H9 (cell line): ENCODE measurements at regions not wholly inside any gene's neighbourhood (a gene's known extent, or its start where the extent isn't known, plus 50 kb on each side); places are given as distances from the start of the nearest gene placed in this dataset.

Source experiments
- DNase-seq: peaks from one replicate; pipeline ENCODE4 v3.0.0-alpha.2; 2017
- H2AFZ ChIP-seq: one replicate; pipeline ENCODE4 v1.6.1; 2013; ENCODE audit warnings: mild to moderate bottlenecking, low read length, control low read depth, moderate library complexity
- H2AK5ac ChIP-seq: 2 replicates; pipeline ENCODE4 v1.6.1; 2013; ENCODE audit warnings: low read length, control low read depth, mixed read lengths; ENCODE audit not compliant: insufficient read length
- H2BK120ac ChIP-seq: one replicate; pipeline ENCODE4 v1.6.1; 2013; ENCODE audit warnings: low read depth, mild to moderate bottlenecking, low read length, control low read depth, inconsistent platforms; ENCODE audit not compliant: poor library complexity, severe bottlenecking
- H2BK12ac ChIP-seq: 2 replicates; pipeline ENCODE4 v1.6.1; 2013; ENCODE audit warnings: low read length, control low read depth, mixed read lengths, low read depth; ENCODE audit not compliant: insufficient read length
- H2BK15ac ChIP-seq: 2 replicates; pipeline ENCODE4 v1.6.1; 2013; ENCODE audit warnings: low read depth, low read length, control low read depth
- H2BK20ac ChIP-seq: one replicate; pipeline ENCODE4 v1.6.1; 2013; ENCODE audit warnings: low read depth, mild to moderate bottlenecking, low read length, control low read depth, inconsistent platforms; ENCODE audit not compliant: poor library complexity, severe bottlenecking
- H2BK5ac ChIP-seq: 2 replicates; pipeline ENCODE4 v1.6.1; 2013; ENCODE audit warnings: low read length, control low read depth, mixed read lengths; ENCODE audit not compliant: insufficient read length
- H3K14ac ChIP-seq: 2 replicates; pipeline ENCODE4 v1.6.1; 2013; ENCODE audit warnings: low read length, control low read depth; ENCODE audit not compliant: insufficient read depth
- H3K18ac ChIP-seq: 2 replicates; pipeline ENCODE4 v1.6.1; 2013; ENCODE audit warnings: low read depth, mild to moderate bottlenecking, mixed read lengths, low read length, control low read depth; ENCODE audit not compliant: insufficient read length
- H3K23ac ChIP-seq: 2 replicates; pipeline ENCODE4 v1.6.1; 2013; ENCODE audit warnings: low read length, control low read depth, mixed read lengths, low read depth; ENCODE audit not compliant: insufficient read length
- H3K23me2 ChIP-seq: 2 replicates; pipeline ENCODE4 v1.6.1; 2013; ENCODE audit warnings: low read depth, mild to moderate bottlenecking, mixed read lengths, low read length, control low read depth; ENCODE audit not compliant: insufficient read length, poor library complexity, severe bottlenecking
- H3K27ac ChIP-seq: 2 replicates; pipeline ENCODE4 v1.5.1; 2013; ENCODE audit warnings: low read length, control low read depth, mixed read lengths, low read depth; ENCODE audit not compliant: insufficient read length
- H3K27me3 ChIP-seq: 2 replicates; pipeline ENCODE4 v1.6.1; 2013; ENCODE audit warnings: low read length, control low read depth, inconsistent platforms; ENCODE audit not compliant: insufficient read depth
- H3K4ac ChIP-seq: 2 replicates; pipeline ENCODE4 v1.6.1; 2013; ENCODE audit warnings: low read depth, mild to moderate bottlenecking, control low read depth, inconsistent platforms, low read length, moderate library complexity
- H3K4me1 ChIP-seq: 2 replicates; pipeline ENCODE4 v1.6.1; 2013; ENCODE audit warnings: low read length, control low read depth, inconsistent platforms; ENCODE audit not compliant: insufficient read depth
- H3K4me2 ChIP-seq: 2 replicates; pipeline ENCODE4 v1.6.1; 2013; ENCODE audit warnings: low read length, control low read depth, mixed read lengths; ENCODE audit not compliant: insufficient read length, insufficient read depth
- H3K56ac ChIP-seq: 2 replicates; pipeline ENCODE4 v1.6.1; 2013; ENCODE audit warnings: low read depth, mild to moderate bottlenecking, mixed read lengths, low read length, control low read depth; ENCODE audit not compliant: insufficient read length
- H3K79me1 ChIP-seq: 2 replicates; pipeline ENCODE4 v1.6.1; 2013; ENCODE audit warnings: low read depth, mild to moderate bottlenecking, moderate library complexity, low read length, control low read depth, inconsistent platforms; ENCODE audit not compliant: insufficient read depth, poor library complexity, severe bottlenecking
- H3K79me2 ChIP-seq: 2 replicates; pipeline ENCODE4 v1.6.1; 2013; ENCODE audit warnings: low read length, control low read depth, inconsistent platforms; ENCODE audit not compliant: insufficient read depth
- H3K9ac ChIP-seq: 2 replicates; pipeline ENCODE4 v1.6.1; 2013; ENCODE audit warnings: low read length, control low read depth, mixed read lengths; ENCODE audit not compliant: insufficient read length; ENCODE audit errors: extremely low read depth
- H3K9me3 ChIP-seq: one replicate; pipeline ENCODE4 v1.6.1; 2013; ENCODE audit warnings: low read depth, low read length, inconsistent platforms; ENCODE audit not compliant: control insufficient read depth
- H3T11ph ChIP-seq: one replicate; pipeline ENCODE4 v1.6.1; 2013; ENCODE audit warnings: mild to moderate bottlenecking, low read length, control low read depth, inconsistent platforms
- H4K20me1 ChIP-seq: one replicate; pipeline ENCODE4 v1.6.1; 2013; ENCODE audit not compliant: control insufficient read depth, insufficient read length, insufficient read depth
- H4K5ac ChIP-seq: 2 replicates; pipeline ENCODE4 v1.6.1; 2013; ENCODE audit warnings: low read depth, mild to moderate bottlenecking, mixed read lengths, low read length, control low read depth; ENCODE audit not compliant: insufficient read length
- H4K8ac ChIP-seq: replicated peaks from 2 replicates; pipeline ENCODE4 v1.6.1; 2013; ENCODE audit warnings: low read length, control low read depth, mixed read lengths, low read depth; ENCODE audit not compliant: insufficient read length
- H4K91ac ChIP-seq: 2 replicates; pipeline ENCODE4 v1.6.1; 2013; ENCODE audit warnings: low read depth, mild to moderate bottlenecking, moderate library complexity, mixed read lengths, low read length, control low read depth; ENCODE audit not compliant: insufficient read length
- H3K27ac Mint-ChIP-seq, 3 experiments: 2 replicates in 2 of 3; 3 replicates in 1 of 3; pipeline ENCODE4 v1.8.0; 2020 to 2021; ENCODE audit warnings: mixed read lengths in 3 of 3, mild to moderate bottlenecking in 1 of 3, moderate library complexity in 1 of 3
- H3K27me3 Mint-ChIP-seq: 2 replicates; pipeline ENCODE4 v1.8.0; 2021; ENCODE audit warnings: low read depth, mild to moderate bottlenecking, moderate library complexity, mixed read lengths
- H3K36me3 Mint-ChIP-seq, 3 experiments: 2 replicates in 2 of 3; 3 replicates in 1 of 3; pipeline ENCODE4 v1.8.0; 2020 to 2021; ENCODE audit warnings: low read depth in 3 of 3, mixed read lengths in 3 of 3; ENCODE audit not compliant: insufficient read depth in 1 of 3
- H3K4me1 Mint-ChIP-seq, 2 experiments: 2 replicates each; pipeline ENCODE4 v1.8.0; 2020; ENCODE audit warnings: mixed read lengths in 2 of 2
- H3K4me3 Mint-ChIP-seq, 2 experiments: 2 replicates in 1 of 2; 3 replicates in 1 of 2; pipeline ENCODE4 v1.8.0; 2020 to 2021; ENCODE audit warnings: mild to moderate bottlenecking in 2 of 2, mixed read lengths in 2 of 2, moderate library complexity in 1 of 2
- H3K9me3 Mint-ChIP-seq, 2 experiments: 2 replicates in 1 of 2; 3 replicates in 1 of 2; pipeline ENCODE4 v1.8.0; 2020; ENCODE audit warnings: mild to moderate bottlenecking in 2 of 2, mixed read lengths in 2 of 2, moderate library complexity in 1 of 2
- WGBS: extraction: QIAGEN DNeasy Blood & Tissue Kit; methylation state at CpG from one replicate; pipeline ENCODE4 v1.1.7; 2013; ENCODE audit warnings: missing lambda C conversion rate, low lambda C conversion rate, mixed read lengths; ENCODE audit not compliant: insufficient read length; ENCODE audit errors: extremely low coverage; 5-methylcytosine and 5-hydroxymethylcytosine counted together
- TF ChIP-seq, protein P1 (sequence below): fragments of 200-600 bp; sonication (generic); conservative IDR thresholded peaks from 3 replicates; pipeline ENCODE4 v1.8.0; 2021; ENCODE audit warnings: antibody characterized with exemption, mild to moderate bottlenecking

DNA sequence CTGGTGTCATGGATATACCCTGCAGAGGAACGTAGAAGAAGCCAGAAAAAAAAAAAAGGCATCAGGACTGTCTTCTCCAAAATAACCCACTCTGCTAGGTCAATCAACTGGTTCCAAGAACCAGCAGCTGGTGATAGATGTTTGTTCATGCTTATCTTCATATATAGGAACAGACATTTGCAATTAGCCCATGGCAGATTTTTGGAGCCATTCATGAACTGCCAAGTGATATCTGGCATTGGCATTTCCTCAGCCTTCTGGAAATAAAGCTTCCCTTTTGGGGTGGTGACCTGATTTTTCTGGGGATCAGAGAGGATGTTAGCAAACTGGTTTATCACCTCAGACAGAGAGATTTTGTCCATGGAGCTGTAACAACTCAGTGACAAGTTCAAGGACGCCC, 234.9 kb downstream of the OSR1 start:
- Histone ChIP-seq H2BK5ac (no peak overlapping the region), H3K27ac (no peak overlapping the region), H3K18ac (no peak overlapping the region), H2AK5ac (no peak overlapping the region), H3K14ac (no peak overlapping the region), H3K4ac (no peak overlapping the region), H4K8ac (no peak overlapping the region), H4K5ac (no peak overlapping the region), H3K79me1 (no peaks in the 10 kb centered on the region), H3K79me2 (no peaks in the 10 kb centered on the region), H2BK12ac (no peak overlapping the region), H2AFZ (no peak overlapping the region), H2BK20ac (no peak overlapping the region), H3K23me2 (no peaks in the 10 kb centered on the region), H3K4me2 (no peak overlapping the region), H3K56ac (no peak overlapping the region), H3T11ph (no peak overlapping the region), H2BK15ac (no peak overlapping the region), H4K20me1 (no peaks in the 10 kb centered on the region), H3K23ac (no peak overlapping the region), H3K9ac (no peak overlapping the region), H3K27me3 (no peaks in the 10 kb centered on the region), H4K91ac (no peak overlapping the region), H3K9me3 (no peaks in the 10 kb centered on the region), H2BK120ac (no peak overlapping the region), H3K4me1 (no peaks in the 10 kb centered on the region)
- TF ChIP-seq, protein P1, sequence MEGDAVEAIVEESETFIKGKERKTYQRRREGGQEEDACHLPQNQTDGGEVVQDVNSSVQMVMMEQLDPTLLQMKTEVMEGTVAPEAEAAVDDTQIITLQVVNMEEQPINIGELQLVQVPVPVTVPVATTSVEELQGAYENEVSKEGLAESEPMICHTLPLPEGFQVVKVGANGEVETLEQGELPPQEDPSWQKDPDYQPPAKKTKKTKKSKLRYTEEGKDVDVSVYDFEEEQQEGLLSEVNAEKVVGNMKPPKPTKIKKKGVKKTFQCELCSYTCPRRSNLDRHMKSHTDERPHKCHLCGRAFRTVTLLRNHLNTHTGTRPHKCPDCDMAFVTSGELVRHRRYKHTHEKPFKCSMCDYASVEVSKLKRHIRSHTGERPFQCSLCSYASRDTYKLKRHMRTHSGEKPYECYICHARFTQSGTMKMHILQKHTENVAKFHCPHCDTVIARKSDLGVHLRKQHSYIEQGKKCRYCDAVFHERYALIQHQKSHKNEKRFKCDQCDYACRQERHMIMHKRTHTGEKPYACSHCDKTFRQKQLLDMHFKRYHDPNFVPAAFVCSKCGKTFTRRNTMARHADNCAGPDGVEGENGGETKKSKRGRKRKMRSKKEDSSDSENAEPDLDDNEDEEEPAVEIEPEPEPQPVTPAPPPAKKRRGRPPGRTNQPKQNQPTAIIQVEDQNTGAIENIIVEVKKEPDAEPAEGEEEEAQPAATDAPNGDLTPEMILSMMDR, result no peak
- Mint-ChIP-seq H3K4me1 (peaks cover 5 to 8% of the 10 kb centered on the region in 2 experiments; a peak in 3 of 4 replicates), H3K9me3 (no peaks in the 10 kb centered on the region), H3K4me3 (no peak overlapping the region), H3K27me3 (no peaks in the 10 kb centered on the region), H3K27ac (no peak overlapping the region; a peak in 1 of 7 replicates), H3K36me3 (no peaks in the 10 kb centered on the region; a peak in 1 of 7 replicates)
- WGBS, result no CpG with 5 or more reads among the region's 2 CpGs
- no peak for DNase-seq
